NCI-H345 treated with DMSO at 0.1 percent for 48 hours (cell line): ENCODE measurements at regions not wholly inside any gene's neighbourhood (a gene's known extent, or its start where the extent isn't known, plus 50 kb on each side); places are given as distances from the start of the nearest gene placed in this dataset.
A peak's percentile ranks its signal among the peaks of the same experiment; 100 is the strongest.

Experiments
- DNase-seq: peaks from one replicate; lab custom pipeline; 2025; ENCODE audit not compliant: unreplicated experiment; lab: John Stamatoyannopoulos, UW

DNA sequence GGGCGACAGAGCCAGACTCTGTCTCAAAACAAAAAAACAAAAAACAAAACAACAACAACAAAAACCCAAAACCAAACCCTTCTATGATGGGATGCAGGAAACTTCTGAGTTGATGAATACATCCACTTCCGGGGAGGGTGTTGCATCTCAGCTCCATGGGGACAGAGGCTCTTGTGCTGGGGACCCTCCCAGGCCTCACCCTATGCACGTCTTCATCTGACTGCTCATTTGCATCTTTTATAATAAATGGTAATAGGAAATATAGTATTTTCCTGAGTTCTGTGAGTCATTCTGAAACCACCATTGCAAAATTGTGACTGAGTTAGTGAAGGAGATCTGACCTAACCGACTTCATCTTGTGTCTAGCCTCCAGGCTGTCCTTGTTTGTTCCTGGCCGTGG lies 109.5 kb upstream of the SLC28A3 start:
- no peak for DNase-seq

- no peak for DNase-seq
Measured at GRCh38 chr9:84456527-84456926, 116.0 kb upstream of the SLC28A3 start.

DNA sequence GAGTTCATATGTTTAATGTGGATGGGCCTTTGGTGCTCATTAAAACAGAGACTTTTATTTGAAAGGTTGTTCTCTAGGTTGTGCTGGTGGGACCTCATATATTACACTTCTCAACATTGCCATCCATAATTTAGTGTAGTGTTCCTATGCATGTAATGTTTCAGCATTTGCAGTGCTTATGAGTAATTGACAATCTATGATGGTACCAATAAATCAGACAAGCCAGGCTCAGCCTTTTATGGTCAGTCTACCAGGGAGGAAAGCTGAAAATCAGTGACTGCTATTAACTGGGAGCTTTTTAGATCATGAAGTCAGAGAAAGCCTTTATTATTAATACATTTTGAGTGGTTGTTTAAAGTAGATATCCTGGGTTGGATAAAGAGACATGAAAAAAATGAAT lies 120.1 kb upstream of the SLC28A3 start:
- no peak for DNase-seq

- no peak for DNase-seq
Measured at GRCh38 chr9:84463272-84463671, 122.7 kb upstream of the SLC28A3 start.

- DNase-seq: no peak
Measured at GRCh38 chr9:84466580-84467285, 126.2 kb upstream of the SLC28A3 start.

GRCh38 chr9:84471816-84472215 lies 131.3 kb upstream of the SLC28A3 start:
- no peak for DNase-seq

DNA sequence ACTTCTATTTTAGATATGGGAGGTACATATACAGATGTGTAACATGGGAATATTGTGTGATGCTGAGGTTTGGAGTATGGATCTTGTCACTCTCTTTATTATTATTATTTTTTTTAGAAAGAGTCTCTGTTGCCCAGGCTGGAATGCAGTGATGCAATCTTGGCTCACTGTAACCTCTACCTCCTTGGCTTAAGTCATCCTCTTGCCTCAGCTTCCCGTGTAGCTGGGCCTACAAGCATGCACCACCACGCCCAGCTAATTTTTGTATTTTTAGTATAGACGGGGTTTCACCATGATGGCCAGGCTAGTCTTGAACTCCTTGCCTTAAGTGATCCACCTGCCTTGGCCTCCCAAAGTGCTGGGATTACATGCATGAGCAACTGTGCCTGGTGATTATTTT lies 138.4 kb upstream of the SLC28A3 start:
- no peak for DNase-seq

- no peak for DNase-seq
Measured at GRCh38 chr9:84480071-84480470, 139.5 kb upstream of the SLC28A3 start.

- DNase-seq: no peak
Measured at GRCh38 chr9:84481231-84481630, 140.7 kb upstream of the SLC28A3 start.

DNA sequence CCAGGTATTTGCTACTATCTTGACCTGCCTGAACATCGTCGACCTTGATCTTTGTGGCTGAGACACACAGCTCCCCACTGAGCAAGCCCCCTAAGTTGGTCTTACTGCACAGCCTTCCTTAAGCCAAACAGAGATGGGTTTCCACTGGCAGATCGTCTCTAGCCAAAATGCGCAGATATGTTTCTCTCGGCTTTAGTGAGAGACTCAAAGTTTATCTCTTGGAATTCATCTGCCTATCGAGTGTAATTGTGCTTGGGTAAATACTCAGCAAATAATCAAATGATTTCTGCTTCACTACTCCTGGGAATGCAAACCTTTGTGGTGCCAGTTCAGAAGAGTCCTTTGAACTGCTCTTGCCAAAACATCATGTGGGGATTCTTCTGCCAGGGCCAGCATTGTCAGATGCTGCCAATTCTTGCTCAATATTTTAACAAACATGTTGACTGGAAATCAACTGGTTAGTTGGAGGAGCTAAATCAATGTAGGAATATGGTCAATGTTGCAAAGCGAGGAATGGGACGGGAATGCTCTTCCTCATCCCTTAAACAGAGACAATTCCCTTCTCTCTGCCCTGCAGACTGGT lies 141.2 kb upstream of the SLC28A3 start:
- no peak for DNase-seq

GRCh38 chr9:84482607-84483006 lies 142.0 kb upstream of the SLC28A3 start:
- no peak for DNase-seq

GRCh38 chr9:84484172-84484571 lies 143.6 kb upstream of the SLC28A3 start:
- no peak for DNase-seq

DNA sequence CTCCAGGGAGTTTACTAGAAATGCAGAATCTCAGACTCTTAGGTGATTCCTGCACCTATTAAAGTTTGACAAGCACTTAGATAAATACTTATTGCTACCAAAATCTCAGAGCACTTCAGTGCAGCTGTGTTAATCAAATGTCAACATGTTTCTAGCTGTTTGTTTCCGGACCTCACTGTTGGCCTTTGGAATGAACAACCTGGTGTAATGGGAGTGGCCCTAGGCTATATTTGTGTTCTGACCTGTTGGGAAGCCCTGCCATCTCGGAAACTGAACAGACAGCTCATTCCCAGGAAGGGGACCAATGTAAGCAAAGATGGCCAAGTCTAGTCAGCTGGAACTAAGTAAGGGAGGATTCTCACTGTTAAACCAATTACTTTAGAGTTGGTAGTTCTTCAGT lies 145.0 kb upstream of the SLC28A3 start:
- DNase-seq: no peak

DNA sequence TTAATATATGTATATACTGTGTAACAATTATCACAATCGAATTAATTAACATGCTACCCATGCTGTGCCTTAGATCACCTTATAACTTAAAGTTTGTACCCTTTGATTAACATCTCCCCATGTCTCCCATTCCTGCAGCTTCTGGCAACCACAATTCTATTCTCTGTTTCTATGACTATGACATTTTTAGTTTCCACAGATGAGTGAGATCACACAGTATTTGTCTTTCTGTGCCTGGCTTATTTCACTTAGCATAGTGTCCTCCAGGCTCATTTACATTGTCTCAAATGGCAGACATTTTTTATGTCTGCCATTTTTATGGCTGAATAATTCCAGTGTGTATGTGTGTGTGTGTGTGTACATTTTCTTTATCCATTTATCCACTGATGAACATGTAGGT lies 146.1 kb upstream of the SLC28A3 start:
- no peak for DNase-seq

DNA sequence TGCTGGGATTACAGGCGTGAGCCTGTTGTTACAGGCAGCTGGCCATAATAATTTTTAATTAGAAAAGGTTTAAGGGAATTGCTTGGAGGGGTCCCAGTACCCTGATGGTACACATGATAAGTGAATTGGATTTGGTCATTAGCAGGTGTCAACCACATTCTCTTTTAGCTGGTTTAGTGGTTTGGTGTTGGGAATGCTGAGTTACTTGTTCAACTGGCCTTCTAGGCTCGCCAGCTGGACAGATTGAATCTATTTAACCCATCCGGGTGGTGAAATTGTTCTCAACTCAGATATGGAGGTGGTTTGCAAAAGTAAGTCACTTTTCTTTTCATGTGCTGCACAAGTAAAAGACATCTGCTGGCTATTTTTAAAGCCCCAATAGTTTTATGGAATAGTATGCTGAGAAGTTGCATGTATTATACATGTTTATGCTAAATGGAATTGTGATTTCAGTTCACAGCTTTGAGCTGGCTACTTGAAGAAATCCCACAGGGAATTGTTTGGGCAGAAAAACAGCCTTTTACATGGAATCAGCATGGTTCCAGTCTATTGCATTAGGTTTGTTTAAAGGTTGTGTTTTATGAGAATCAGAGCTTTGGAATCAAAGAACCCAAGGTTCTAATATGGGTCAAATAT lies 149.8 kb upstream of the SLC28A3 start:
- no peak for DNase-seq

- no peak for DNase-seq
Measured at GRCh38 chr9:84490842-84491325, 150.3 kb upstream of the SLC28A3 start.

GRCh38 chr9:84492366-84493159 lies 152.0 kb upstream of the SLC28A3 start:
- no peak for DNase-seq

- DNase-seq: peak; percentile 35
Measured at GRCh38 chr9:84493284-84493947, 152.9 kb upstream of the SLC28A3 start.

DNA sequence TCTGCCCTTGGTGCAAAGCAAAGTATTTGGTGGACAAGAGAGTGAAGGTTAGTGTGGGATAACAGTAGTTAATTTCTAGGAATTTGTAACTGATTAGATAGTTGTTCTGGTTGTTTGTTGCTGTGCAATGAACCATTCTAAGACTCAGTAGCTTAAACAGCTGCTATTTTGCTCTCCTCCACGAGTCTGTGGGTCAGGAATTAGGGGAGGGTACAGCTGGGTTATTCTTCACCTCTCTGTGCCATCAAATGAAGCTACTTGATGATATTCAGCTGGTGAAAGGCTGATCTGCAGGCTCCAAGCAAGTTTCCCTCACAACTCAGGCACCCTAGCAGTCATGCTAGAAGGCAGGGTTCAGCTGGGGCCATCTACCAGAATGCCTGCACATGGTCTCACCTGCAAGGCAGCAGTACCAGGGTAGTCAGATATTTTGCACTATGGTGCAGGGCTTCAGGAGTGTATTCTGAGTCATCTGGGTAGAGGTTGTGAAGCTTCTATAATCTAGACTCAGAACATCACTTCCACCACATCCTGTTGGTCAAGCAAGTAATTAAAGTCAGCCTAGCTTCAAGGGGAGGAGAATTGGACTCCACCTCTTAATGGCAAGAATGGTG lies 159.5 kb upstream of the SLC28A3 start:
- no peak for DNase-seq

- DNase-seq: no peak
Measured at GRCh38 chr9:84500826-84501225, 160.3 kb upstream of the SLC28A3 start.

DNA sequence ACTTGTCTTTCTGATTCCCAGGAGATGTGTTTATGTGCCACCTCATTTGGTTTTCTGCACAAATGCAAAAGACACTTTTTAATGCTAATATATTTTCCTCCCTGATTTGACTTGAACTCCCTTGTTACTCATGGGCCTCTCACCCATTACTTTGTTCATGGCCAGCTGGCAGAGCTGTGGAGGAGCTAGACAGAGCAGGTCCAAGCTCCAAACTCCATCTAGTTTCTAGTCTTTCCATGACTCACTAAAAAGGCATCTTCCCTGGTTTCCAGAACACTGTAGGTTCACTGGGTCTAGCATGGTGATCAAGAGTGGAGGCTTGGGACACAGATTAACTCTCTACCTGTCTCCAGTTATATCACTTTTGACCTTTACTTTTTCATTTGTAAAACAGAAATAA lies 161.0 kb upstream of the SLC28A3 start:
- DNase-seq: no peak
